Choroid plexus epithelial cell (primary cell): ENCODE measurements at regions not wholly inside any gene's neighbourhood (a gene's known extent, or its start where the extent isn't known, plus 50 kb on each side); places are given as distances from the start of the nearest gene placed in this dataset.

Source experiments
- DNase-seq: peaks from one replicate; pipeline ENCODE4 v3.0.0-alpha.2; 2010; ENCODE audit warnings: low read depth
- H3K4me3 ChIP-seq: 2 replicates; pipeline ENCODE4 v1.5.1; 2011; ENCODE audit warnings: low read depth, mild to moderate bottlenecking, control low read depth, low read length, moderate library complexity
- TF ChIP-seq, protein P1 (sequence below): conservative IDR thresholded peaks from 2 replicates; pipeline ENCODE4 v1.5.1; 2011; ENCODE audit warnings: low read depth, mild to moderate bottlenecking, control low read depth, inconsistent platforms, low read length, moderate library complexity

DNA sequence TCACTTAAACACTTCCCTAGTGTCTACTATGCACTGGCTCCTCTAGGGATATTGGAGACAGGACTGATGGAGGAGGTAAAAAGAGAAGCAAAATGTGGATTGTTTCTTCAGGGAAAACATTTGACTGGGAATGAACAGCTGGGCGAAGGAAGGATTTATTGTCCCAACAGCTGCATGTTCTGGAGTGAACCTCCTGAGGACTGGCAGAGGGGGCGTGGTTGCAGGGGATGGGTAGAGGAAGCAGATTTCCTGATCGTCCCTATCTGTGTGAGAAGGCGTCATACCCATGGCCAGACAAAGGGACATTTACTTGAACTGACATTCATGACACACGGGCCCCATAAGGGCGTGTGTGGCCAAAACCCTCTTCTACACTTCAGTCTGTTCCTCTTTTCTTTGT, 321.5 kb downstream of the MAP2K4 start:
- TF ChIP-seq, protein P1, sequence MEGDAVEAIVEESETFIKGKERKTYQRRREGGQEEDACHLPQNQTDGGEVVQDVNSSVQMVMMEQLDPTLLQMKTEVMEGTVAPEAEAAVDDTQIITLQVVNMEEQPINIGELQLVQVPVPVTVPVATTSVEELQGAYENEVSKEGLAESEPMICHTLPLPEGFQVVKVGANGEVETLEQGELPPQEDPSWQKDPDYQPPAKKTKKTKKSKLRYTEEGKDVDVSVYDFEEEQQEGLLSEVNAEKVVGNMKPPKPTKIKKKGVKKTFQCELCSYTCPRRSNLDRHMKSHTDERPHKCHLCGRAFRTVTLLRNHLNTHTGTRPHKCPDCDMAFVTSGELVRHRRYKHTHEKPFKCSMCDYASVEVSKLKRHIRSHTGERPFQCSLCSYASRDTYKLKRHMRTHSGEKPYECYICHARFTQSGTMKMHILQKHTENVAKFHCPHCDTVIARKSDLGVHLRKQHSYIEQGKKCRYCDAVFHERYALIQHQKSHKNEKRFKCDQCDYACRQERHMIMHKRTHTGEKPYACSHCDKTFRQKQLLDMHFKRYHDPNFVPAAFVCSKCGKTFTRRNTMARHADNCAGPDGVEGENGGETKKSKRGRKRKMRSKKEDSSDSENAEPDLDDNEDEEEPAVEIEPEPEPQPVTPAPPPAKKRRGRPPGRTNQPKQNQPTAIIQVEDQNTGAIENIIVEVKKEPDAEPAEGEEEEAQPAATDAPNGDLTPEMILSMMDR, result no peak
- no peak overlapping the region for H3K4me3 ChIP-seq
- no peak for DNase-seq

- peak; percentile 45 for DNase-seq
- TF ChIP-seq, protein P1, result peak; percentile 73
- H3K4me3 ChIP-seq, result no peak overlapping the region
These were observed 322.1 kb downstream of the MAP2K4 start for GRCh38 chr17:12342609-12343435.

- TF ChIP-seq, protein P1, result no peak
- DNase-seq, result peak; percentile 8
These were observed 317.2 kb upstream of the MYOCD start for GRCh38 chr17:12348476-12348875.

GRCh38 chr17:12349297-12349696, 316.4 kb upstream of the MYOCD start:
- DNase-seq, result no peak
- no peak overlapping the region for H3K4me3 ChIP-seq
- TF ChIP-seq, protein P1, result no peak

More at GRCh38 chr17:12348476-12348875, 317.2 kb upstream of the MYOCD start:
- no peak overlapping the region for H3K4me3 ChIP-seq

- TF ChIP-seq, protein P1, result no peak
- no peak overlapping the region for H3K4me3 ChIP-seq
- no peak for DNase-seq
These were observed 313.6 kb upstream of the MYOCD start for GRCh38 chr17:12352127-12352526.

- DNase-seq, result no peak
- no peak overlapping the region for H3K4me3 ChIP-seq
- TF ChIP-seq, protein P1, result no peak
These were observed 308.1 kb upstream of the MYOCD start for GRCh38 chr17:12357600-12357999.

- H3K4me3 ChIP-seq, result no peak overlapping the region
- TF ChIP-seq, protein P1, result no peak
- no peak for DNase-seq
These were observed 307.2 kb upstream of the MYOCD start for GRCh38 chr17:12358477-12358876.
